ENCODE measurements at regions not wholly inside any gene's neighbourhood (a gene's known extent, or its start where the extent isn't known, plus 50 kb on each side); places are given as distances from the start of the nearest gene placed in this dataset.

DNA sequence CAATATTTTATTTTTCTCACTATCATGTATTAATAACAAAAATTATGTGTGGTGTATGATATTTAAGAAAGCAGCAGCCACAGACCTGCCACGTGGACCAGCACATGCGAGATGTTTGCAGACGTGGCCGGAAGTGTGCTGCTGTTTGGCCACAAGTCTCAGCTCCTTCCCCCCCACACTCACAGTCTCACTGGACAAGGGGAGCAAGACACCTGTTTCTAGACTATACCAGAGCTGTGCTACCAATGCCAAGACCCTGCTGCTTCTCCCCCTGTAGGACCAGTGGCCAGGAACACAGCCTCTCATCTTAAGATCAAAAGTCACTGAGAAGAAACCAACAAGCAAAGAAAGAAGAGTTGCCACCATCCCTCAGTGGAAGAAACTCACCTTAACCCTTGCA, 258.9 kb upstream of the PPP2R2D start:
- BruUV-seq (replicated peaks): no TSS peak
- H3K9ac ChIP-seq (ENCODE audit: control insufficient read depth, insufficient read depth, low read length): no peak overlapping the region
- ATAC-seq (no peak), FAIRE-seq (no peak), DNase-seq (ENCODE audit: low read depth, low spot score) (no peak)
- no peak overlapping the region for H3K4me3 ChIP-seq
- H3K4me2 ChIP-seq (ENCODE audit: control insufficient read depth, insufficient read depth): no peak overlapping the region; the same call in 1 of the 2 replicates
- ChIA-PET SMC1A (ENCODE audit: uncharacterized antibody, unreplicated experiment) (no interaction called here), RAD21 (ENCODE audit: unreplicated experiment) (no interaction called here), POLR2A (no interaction called here), CTCF (no interaction called here)
- H4K20me1 ChIP-seq (ENCODE audit: control insufficient read depth, insufficient read depth): no peaks in the 10 kb centered on the region
- no peak overlapping the region for H2AFZ ChIP-seq (ENCODE audit: control insufficient read depth, low read depth, low read length)
- intact Hi-C loops (cut with micrococcal nuclease; ENCODE audit: unreplicated experiment) (no loop called here), in situ Hi-C loops (cut with MboI) (no loop called here)
- H3K9me3 ChIP-seq (replicated peaks; ENCODE audit: control insufficient read depth, insufficient read depth, low read length): peaks cover 9% of the 10 kb centered on the region
- H3K4me1 ChIP-seq (ENCODE audit: control insufficient read depth, insufficient read depth, low read length): peaks cover 18% of the 10 kb centered on the region
- peak overlapping the region; percentile 62; the same call in 1 of the 2 replicates for H3K27ac ChIP-seq (ENCODE audit: control insufficient read depth, insufficient read depth)
- no peaks in the 10 kb centered on the region for H3K79me2 ChIP-seq (ENCODE audit: control insufficient read depth, insufficient read depth, low read length)
- WGBS (ENCODE audit: insufficient coverage, insufficient replicate concordance, low lambda C conversion rate, missing lambda C conversion rate): 32% methylated on average over 4 of the region's 4 CpGs
- no peaks in the 10 kb centered on the region for H3K36me3 ChIP-seq (ENCODE audit: control insufficient read depth in 2 of 2, insufficient read depth in 2 of 2, low read length in 1 of 2)
- no peaks in the 10 kb centered on the region for H3K27me3 ChIP-seq (replicated peaks in 1 of 2; ENCODE audit: control insufficient read depth in 2 of 2, insufficient read depth in 2 of 2, low read length in 1 of 2)
- TF ChIP-seq, protein P1, sequence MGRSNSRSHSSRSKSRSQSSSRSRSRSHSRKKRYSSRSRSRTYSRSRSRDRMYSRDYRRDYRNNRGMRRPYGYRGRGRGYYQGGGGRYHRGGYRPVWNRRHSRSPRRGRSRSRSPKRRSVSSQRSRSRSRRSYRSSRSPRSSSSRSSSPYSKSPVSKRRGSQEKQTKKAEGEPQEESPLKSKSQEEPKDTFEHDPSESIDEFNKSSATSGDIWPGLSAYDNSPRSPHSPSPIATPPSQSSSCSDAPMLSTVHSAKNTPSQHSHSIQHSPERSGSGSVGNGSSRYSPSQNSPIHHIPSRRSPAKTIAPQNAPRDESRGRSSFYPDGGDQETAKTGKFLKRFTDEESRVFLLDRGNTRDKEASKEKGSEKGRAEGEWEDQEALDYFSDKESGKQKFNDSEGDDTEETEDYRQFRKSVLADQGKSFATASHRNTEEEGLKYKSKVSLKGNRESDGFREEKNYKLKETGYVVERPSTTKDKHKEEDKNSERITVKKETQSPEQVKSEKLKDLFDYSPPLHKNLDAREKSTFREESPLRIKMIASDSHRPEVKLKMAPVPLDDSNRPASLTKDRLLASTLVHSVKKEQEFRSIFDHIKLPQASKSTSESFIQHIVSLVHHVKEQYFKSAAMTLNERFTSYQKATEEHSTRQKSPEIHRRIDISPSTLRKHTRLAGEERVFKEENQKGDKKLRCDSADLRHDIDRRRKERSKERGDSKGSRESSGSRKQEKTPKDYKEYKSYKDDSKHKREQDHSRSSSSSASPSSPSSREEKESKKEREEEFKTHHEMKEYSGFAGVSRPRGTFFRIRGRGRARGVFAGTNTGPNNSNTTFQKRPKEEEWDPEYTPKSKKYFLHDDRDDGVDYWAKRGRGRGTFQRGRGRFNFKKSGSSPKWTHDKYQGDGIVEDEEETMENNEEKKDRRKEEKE (IDR thresholded peaks at IDR 0.05): no peak
- no peak for TF ChIP-seq MEF2B (IDR thresholded peaks at IDR 0.05; ENCODE audit: partially characterized antibody, poor library complexity, severe bottlenecking)
- TF ChIP-seq PAX5 (IDR thresholded peaks at IDR 0.05; ENCODE audit: borderline replicate concordance, low read depth, low read length): no peak
- no peak for TF ChIP-seq HCFC1 (IDR thresholded peaks at IDR 0.05; ENCODE audit: low read length)
- no peak for TF ChIP-seq RFX5 (IDR thresholded peaks at IDR 0.05; ENCODE audit: low read depth, low read length)
- no peak for TF ChIP-seq MXI1 (IDR thresholded peaks at IDR 0.05; ENCODE audit: low read depth, low read length)
- no peak for TF ChIP-seq KDM1A (IDR thresholded peaks at IDR 0.05; ENCODE audit: borderline replicate concordance)
- no peak for TF ChIP-seq SIX5 (IDR thresholded peaks at IDR 0.05; ENCODE audit: low read depth, low read length, severe bottlenecking)
- no peak for TF ChIP-seq MYB (IDR thresholded peaks at IDR 0.05; ENCODE audit: borderline replicate concordance, low read depth, low read length)
- no peak for TF ChIP-seq TARDBP (IDR thresholded peaks at IDR 0.05; ENCODE audit: borderline replicate concordance)
- no peak for TF ChIP-seq NFYA (IDR thresholded peaks at IDR 0.05; ENCODE audit: borderline replicate concordance, low read depth, low read length)
- TF ChIP-seq KLF5 (IDR thresholded peaks at IDR 0.05; ENCODE audit: partially characterized antibody): no peak
- no peak for TF ChIP-seq ZSCAN29 (IDR thresholded peaks at IDR 0.05)
- TF ChIP-seq NR2C1 (IDR thresholded peaks at IDR 0.05): no peak
- TF ChIP-seq ASH2L (IDR thresholded peaks at IDR 0.05; ENCODE audit: borderline replicate concordance, low read depth): no peak
- no peak for TF ChIP-seq ZNF274 (IDR thresholded peaks at IDR 0.05; ENCODE audit: insufficient read depth, insufficient read length)
- TF ChIP-seq, protein P2, sequence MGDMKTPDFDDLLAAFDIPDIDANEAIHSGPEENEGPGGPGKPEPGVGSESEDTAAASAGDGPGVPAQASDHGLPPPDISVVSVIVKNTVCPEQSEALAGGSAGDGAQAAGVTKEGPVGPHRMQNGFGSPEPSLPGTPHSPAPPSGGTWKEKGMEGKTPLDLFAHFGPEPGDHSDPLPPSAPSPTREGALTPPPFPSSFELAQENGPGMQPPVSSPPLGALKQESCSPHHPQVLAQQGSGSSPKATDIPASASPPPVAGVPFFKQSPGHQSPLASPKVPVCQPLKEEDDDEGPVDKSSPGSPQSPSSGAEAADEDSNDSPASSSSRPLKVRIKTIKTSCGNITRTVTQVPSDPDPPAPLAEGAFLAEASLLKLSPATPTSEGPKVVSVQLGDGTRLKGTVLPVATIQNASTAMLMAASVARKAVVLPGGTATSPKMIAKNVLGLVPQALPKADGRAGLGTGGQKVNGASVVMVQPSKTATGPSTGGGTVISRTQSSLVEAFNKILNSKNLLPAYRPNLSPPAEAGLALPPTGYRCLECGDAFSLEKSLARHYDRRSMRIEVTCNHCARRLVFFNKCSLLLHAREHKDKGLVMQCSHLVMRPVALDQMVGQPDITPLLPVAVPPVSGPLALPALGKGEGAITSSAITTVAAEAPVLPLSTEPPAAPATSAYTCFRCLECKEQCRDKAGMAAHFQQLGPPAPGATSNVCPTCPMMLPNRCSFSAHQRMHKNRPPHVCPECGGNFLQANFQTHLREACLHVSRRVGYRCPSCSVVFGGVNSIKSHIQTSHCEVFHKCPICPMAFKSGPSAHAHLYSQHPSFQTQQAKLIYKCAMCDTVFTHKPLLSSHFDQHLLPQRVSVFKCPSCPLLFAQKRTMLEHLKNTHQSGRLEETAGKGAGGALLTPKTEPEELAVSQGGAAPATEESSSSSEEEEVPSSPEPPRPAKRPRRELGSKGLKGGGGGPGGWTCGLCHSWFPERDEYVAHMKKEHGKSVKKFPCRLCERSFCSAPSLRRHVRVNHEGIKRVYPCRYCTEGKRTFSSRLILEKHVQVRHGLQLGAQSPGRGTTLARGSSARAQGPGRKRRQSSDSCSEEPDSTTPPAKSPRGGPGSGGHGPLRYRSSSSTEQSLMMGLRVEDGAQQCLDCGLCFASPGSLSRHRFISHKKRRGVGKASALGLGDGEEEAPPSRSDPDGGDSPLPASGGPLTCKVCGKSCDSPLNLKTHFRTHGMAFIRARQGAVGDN (IDR thresholded peaks at IDR 0.05): no peak
